SU-DHL-6 (cell line): ENCODE measurements at regions not wholly inside any gene's neighbourhood (a gene's known extent, or its start where the extent isn't known, plus 50 kb on each side); places are given as distances from the start of the nearest gene placed in this dataset.

Experiments
- EZH2phosphoT487 ChIP-seq: fragments of 200-600 bp; sonication (generic), shearing (Covaris generic); conservative IDR thresholded peaks from 2 replicates; pipeline ENCODE4 v1.6.1; 2018; ENCODE audit warnings: mild to moderate bottlenecking, antibody characterized with exemption, low read length, moderate library complexity, mixed read lengths
- TF ChIP-seq, protein P1 (sequence below): fragments of 200-600 bp; sonication (generic); IDR thresholded peaks from one replicate; pipeline ENCODE4 v1.5.1; 2017; ENCODE audit warnings: antibody characterized with exemption, mild to moderate bottlenecking, low read length, moderate library complexity; ENCODE audit not compliant: insufficient read depth, poor library complexity, severe bottlenecking

DNA sequence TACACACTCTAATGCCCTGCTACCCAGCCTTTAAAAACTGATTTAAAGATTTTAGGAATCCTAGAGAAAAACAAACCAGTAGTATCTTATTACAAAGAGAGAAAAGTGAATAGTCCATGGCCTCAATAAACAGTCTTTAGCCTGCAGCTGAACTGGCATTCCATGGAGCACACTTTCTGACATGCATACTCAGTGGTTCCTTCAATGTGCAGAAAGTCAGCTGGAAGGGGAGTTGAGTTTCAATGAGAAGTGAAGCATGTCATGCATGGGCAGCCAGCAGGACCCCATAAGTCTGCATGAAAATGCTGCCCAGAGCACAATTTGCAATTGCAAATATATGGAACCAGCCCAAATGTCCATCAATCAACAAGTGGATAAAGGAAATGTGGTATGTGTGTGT, 273.7 kb downstream of the UQCRFS1 start:
- TF ChIP-seq, protein P1, sequence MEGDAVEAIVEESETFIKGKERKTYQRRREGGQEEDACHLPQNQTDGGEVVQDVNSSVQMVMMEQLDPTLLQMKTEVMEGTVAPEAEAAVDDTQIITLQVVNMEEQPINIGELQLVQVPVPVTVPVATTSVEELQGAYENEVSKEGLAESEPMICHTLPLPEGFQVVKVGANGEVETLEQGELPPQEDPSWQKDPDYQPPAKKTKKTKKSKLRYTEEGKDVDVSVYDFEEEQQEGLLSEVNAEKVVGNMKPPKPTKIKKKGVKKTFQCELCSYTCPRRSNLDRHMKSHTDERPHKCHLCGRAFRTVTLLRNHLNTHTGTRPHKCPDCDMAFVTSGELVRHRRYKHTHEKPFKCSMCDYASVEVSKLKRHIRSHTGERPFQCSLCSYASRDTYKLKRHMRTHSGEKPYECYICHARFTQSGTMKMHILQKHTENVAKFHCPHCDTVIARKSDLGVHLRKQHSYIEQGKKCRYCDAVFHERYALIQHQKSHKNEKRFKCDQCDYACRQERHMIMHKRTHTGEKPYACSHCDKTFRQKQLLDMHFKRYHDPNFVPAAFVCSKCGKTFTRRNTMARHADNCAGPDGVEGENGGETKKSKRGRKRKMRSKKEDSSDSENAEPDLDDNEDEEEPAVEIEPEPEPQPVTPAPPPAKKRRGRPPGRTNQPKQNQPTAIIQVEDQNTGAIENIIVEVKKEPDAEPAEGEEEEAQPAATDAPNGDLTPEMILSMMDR, result no peak
- no peak for TF ChIP-seq EZH2phosphoT487
